ENCODE measurements at regions not wholly inside any gene's neighbourhood (a gene's known extent, or its start where the extent isn't known, plus 50 kb on each side); places are given as distances from the start of the nearest gene placed in this dataset.

DNA sequence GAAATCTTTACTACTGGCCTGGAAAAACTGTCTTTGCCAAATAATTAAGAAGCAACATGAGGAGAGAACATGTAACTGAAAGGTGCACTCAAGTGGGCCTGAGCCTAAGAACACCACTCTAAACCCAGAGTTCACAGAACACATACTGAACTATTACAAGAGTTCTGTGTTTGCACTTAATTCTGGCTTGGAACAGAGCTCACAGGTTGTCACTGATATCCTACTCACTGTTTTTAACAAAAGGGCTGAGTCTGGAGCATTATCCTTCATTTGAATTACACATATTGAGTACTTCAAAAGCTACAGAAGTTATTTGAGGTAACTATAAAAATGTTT lies 164.7 kb downstream of the OGFRL1 start:
- TF ChIP-seq, protein P1, sequence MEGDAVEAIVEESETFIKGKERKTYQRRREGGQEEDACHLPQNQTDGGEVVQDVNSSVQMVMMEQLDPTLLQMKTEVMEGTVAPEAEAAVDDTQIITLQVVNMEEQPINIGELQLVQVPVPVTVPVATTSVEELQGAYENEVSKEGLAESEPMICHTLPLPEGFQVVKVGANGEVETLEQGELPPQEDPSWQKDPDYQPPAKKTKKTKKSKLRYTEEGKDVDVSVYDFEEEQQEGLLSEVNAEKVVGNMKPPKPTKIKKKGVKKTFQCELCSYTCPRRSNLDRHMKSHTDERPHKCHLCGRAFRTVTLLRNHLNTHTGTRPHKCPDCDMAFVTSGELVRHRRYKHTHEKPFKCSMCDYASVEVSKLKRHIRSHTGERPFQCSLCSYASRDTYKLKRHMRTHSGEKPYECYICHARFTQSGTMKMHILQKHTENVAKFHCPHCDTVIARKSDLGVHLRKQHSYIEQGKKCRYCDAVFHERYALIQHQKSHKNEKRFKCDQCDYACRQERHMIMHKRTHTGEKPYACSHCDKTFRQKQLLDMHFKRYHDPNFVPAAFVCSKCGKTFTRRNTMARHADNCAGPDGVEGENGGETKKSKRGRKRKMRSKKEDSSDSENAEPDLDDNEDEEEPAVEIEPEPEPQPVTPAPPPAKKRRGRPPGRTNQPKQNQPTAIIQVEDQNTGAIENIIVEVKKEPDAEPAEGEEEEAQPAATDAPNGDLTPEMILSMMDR (IDR thresholded peaks at IDR 0.05) = no peak
- no peaks in the 10 kb centered on the region for H3K36me3 ChIP-seq
- intact Hi-C loops (cut with DNase I) = no loop called here

DNA sequence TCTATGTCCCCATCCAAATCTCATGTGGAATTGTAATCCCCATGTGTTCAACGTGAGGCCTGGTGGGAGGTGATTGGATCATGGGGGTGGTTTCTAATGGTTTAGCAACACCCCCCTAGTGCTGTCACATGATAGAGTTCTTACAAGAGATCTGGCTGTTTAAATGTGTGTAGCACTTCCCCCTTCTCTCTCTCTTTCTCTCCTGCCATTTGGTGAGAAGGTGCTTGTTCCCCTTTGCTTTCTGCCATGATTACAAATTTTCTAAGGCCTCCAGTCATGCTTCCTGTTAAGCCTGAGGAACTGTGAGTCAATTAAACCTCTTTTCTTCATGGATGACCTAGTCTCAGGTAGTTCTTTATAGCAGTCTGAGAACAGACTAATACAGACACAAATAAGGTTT lies 165.4 kb downstream of the OGFRL1 start:
- H3K27me3 ChIP-seq = no peaks in the 10 kb centered on the region
- TF ChIP-seq, protein P1 (IDR thresholded peaks at IDR 0.05) = no peak
- no peak for DNase-seq
- no peaks in the 10 kb centered on the region for H3K36me3 ChIP-seq
- H3K27ac ChIP-seq = no peak overlapping the region
- no peak overlapping the region for H3K9ac ChIP-seq (ENCODE audit: low read depth in 2 of 2, low read length in 2 of 2)
- no peak overlapping the region for H3K4me3 ChIP-seq
- H3K9me3 ChIP-seq = no peaks in the 10 kb centered on the region
- intact Hi-C loops (cut with DNase I) = no loop called here
- H3K4me1 ChIP-seq = no peaks in the 10 kb centered on the region

More for the DNA sequence above, 164.7 kb downstream of the OGFRL1 start:
- H3K27me3 ChIP-seq = no peaks in the 10 kb centered on the region
- no peak overlapping the region for H3K4me3 ChIP-seq
- no peaks in the 10 kb centered on the region for H3K9me3 ChIP-seq
- H3K4me1 ChIP-seq = no peaks in the 10 kb centered on the region
- DNase-seq = no peak
- H3K9ac ChIP-seq (ENCODE audit: low read depth in 2 of 2, low read length in 2 of 2) = no peak overlapping the region
- H3K27ac ChIP-seq = no peak overlapping the region

DNA sequence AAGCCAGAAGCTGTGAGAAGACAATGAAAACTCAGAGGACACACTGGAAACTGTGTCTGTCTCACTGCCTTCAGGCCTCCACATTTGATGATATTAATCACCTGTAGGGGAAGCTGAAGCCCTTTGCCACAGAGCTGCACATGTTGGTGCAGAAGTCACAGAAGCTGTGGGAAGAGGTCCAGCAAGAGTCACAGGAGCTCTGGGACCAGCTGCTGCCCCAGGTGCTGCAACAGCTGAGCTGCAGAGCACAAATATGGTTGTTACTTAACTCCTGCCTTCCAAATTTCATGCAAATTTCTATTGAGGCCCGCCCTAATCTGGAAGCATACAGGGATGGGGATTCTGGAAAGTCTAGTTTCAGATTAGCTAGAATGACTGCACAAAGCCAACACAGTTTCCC lies 169.3 kb downstream of the OGFRL1 start:
- no peak overlapping the region for H3K27ac ChIP-seq
- H3K9me3 ChIP-seq = no peaks in the 10 kb centered on the region
- no peaks in the 10 kb centered on the region for H3K27me3 ChIP-seq
- intact Hi-C loops (cut with DNase I) = no loop called here
- no peak overlapping the region for H3K4me3 ChIP-seq
- DNase-seq = no peak
- no peaks in the 10 kb centered on the region for H3K36me3 ChIP-seq
- H3K9ac ChIP-seq (ENCODE audit: low read depth in 2 of 2, low read length in 2 of 2) = no peak overlapping the region
- no peaks in the 10 kb centered on the region for H3K4me1 ChIP-seq
- TF ChIP-seq, protein P1 (IDR thresholded peaks at IDR 0.05) = no peak

DNA sequence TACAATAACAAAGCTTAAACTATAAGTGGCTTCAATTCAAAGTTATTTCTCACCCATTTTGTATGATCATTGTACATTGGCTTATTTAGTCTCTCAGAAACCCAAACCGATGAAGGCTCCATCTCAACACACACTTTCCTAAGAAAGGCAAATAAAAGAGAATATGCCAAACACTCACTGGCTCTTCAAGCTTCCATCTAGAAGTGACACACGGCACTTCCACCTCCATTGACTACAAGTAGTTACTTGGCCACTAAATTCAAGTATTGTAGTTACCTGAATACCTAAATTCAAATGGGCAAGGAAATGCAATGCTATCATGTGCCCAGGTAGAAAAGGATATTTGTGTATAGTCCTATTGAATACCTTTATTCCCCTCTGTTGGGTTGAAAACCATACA lies 170.6 kb downstream of the OGFRL1 start:
- no peak for DNase-seq
- TF ChIP-seq, protein P1 (IDR thresholded peaks at IDR 0.05) = no peak
- H3K9me3 ChIP-seq = no peaks in the 10 kb centered on the region

DNA sequence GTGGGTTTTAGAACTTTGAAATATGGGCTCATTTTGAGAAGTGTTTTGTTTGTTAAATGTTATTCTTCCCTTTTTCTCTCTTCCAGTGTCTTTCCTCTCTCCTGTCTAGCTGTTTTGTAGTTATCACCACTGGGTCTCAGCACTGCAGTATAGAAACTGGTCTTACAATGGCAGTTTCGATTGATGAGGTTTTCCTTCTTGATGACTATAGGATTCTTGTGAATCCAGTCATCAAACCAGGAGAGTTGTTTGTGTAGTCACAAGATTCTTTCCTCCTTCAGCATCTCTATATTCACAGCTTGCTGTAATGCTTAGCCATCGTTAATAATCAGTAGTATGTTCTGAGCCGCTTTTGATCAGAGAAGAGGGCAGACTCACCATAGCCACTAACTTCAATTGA lies 172.3 kb downstream of the OGFRL1 start:
- no peak for DNase-seq
- Histone ChIP-seq H3K27ac (no peak overlapping the region), H3K4me3 (no peak overlapping the region), H3K9ac (ENCODE audit: low read depth in 2 of 2, low read length in 2 of 2) (no peak overlapping the region), H3K9me3 (no peaks in the 10 kb centered on the region), H3K36me3 (no peaks in the 10 kb centered on the region), H3K27me3 (no peaks in the 10 kb centered on the region), H3K4me1 (no peaks in the 10 kb centered on the region)
- intact Hi-C loops (cut with DNase I) = no loop called here
- TF ChIP-seq, protein P1 (IDR thresholded peaks at IDR 0.05) = no peak

More for the DNA sequence above, 170.6 kb downstream of the OGFRL1 start:
- H3K4me1 ChIP-seq = no peaks in the 10 kb centered on the region
- no peak overlapping the region for H3K4me3 ChIP-seq
- no peaks in the 10 kb centered on the region for H3K27me3 ChIP-seq
- intact Hi-C loops (cut with DNase I) = no loop called here
- no peak overlapping the region for H3K27ac ChIP-seq
- no peak overlapping the region for H3K9ac ChIP-seq (ENCODE audit: low read depth in 2 of 2, low read length in 2 of 2)
- H3K36me3 ChIP-seq = no peaks in the 10 kb centered on the region

DNA sequence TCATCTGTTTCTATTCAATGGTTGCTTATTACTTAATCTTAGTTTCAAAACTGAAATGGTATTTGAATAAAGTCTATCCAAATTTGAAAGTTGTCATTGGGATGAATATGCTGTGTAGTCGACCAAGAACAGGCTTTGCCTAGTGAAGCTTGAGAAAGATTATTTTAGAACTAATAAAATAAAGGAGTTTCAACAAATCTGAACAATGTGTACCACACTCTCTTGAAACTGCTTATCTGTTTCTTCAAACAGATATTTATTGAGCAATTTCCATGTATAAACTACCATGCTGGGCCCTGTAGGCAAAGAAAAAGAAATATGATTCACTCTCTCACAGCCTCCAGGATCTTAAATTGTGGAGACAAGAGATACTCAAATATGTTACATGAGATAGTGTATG lies 174.4 kb downstream of the OGFRL1 start:
- intact Hi-C loops (cut with DNase I) = no loop called here
- Histone ChIP-seq H3K9ac (ENCODE audit: low read depth in 2 of 2, low read length in 2 of 2) (no peak overlapping the region), H3K27ac (no peak overlapping the region)

More for the DNA sequence above, 174.4 kb downstream of the OGFRL1 start:
- Histone ChIP-seq H3K4me3 (no peak overlapping the region), H3K4me1 (no peaks in the 10 kb centered on the region), H3K36me3 (no peaks in the 10 kb centered on the region), H3K9me3 (no peaks in the 10 kb centered on the region), H3K27me3 (no peaks in the 10 kb centered on the region)
- DNase-seq = no peak
- TF ChIP-seq, protein P1 (IDR thresholded peaks at IDR 0.05) = no peak
